Trophoblast cell (in vitro differentiated cells and primary cell): ENCODE measurements at regions not wholly inside any gene's neighbourhood (a gene's known extent, or its start where the extent isn't known, plus 50 kb on each side); places are given as distances from the start of the nearest gene placed in this dataset.
"Not testable (repeated sequence)": the region's sequence is repeated elsewhere in the genome, so short reads cannot be mapped to it uniquely, and the experiment has no call there.

Experiments used
- DNase-seq, 2 donors: peaks; one replicate each; pipeline ENCODE4 v3.0.0-alpha.2; 2016
- H2AFZ ChIP-seq: 2 replicates; pipeline ENCODE4 v1.6.1; 2013; ENCODE audit warnings: low read length, moderate library complexity, mild to moderate bottlenecking; ENCODE audit not compliant: insufficient read depth, poor library complexity
- H2AK5ac ChIP-seq: 2 replicates; pipeline ENCODE4 v1.6.1; 2013; ENCODE audit warnings: mild to moderate bottlenecking, low read length
- H2BK120ac ChIP-seq: 2 replicates; pipeline ENCODE4 v1.6.1; 2013; ENCODE audit warnings: low read length, mild to moderate bottlenecking, moderate library complexity; ENCODE audit not compliant: insufficient read depth, poor library complexity
- H2BK12ac ChIP-seq: 2 replicates; pipeline ENCODE4 v1.6.1; 2013; ENCODE audit warnings: mild to moderate bottlenecking, low read length, moderate library complexity
- H2BK5ac ChIP-seq: 2 replicates; pipeline ENCODE4 v1.6.1; 2013; ENCODE audit warnings: low read length, low read depth, moderate library complexity, mild to moderate bottlenecking; ENCODE audit not compliant: poor library complexity
- H3K14ac ChIP-seq: 2 replicates; pipeline ENCODE4 v1.6.1; 2013; ENCODE audit warnings: mild to moderate bottlenecking, low read length
- H3K18ac ChIP-seq: 2 replicates; pipeline ENCODE4 v1.6.1; 2013; ENCODE audit warnings: mild to moderate bottlenecking, low read length
- H3K23ac ChIP-seq: 2 replicates; pipeline ENCODE4 v1.6.1; 2013; ENCODE audit warnings: low read length
- H3K27ac ChIP-seq: 2 replicates; pipeline ENCODE4 v1.5.1; 2013; ENCODE audit warnings: low read depth, mild to moderate bottlenecking, inconsistent platforms, low read length, moderate library complexity
- H3K27me3 ChIP-seq: 2 replicates; pipeline ENCODE4 v1.6.1; 2013; ENCODE audit warnings: inconsistent platforms, mild to moderate bottlenecking, low read length, moderate library complexity; ENCODE audit not compliant: insufficient read depth
- H3K36me3 ChIP-seq, 2 experiments: 1 replicate in 1 of 2; 2 replicates in 1 of 2; pipeline ENCODE4 v1.6.1; 2013; ENCODE audit warnings: low read length in 2 of 2, mild to moderate bottlenecking in 2 of 2, moderate library complexity in 1 of 2; ENCODE audit not compliant: insufficient read depth in 2 of 2, control insufficient read depth in 1 of 2
- H3K4ac ChIP-seq: 2 replicates; pipeline ENCODE4 v1.6.1; 2013; ENCODE audit warnings: low read depth, mild to moderate bottlenecking, low read length, moderate library complexity
- H3K4me1 ChIP-seq, 2 experiments: 1 replicate in 1 of 2; 2 replicates in 1 of 2; pipeline ENCODE4 v1.6.1; 2013; ENCODE audit warnings: low read length in 2 of 2, mild to moderate bottlenecking in 2 of 2, moderate library complexity in 1 of 2; ENCODE audit not compliant: insufficient read depth in 2 of 2, control insufficient read depth in 1 of 2
- H3K4me2 ChIP-seq: 2 replicates; pipeline ENCODE4 v1.6.1; 2013; ENCODE audit warnings: inconsistent platforms, mild to moderate bottlenecking, low read length, moderate library complexity
- H3K4me3 ChIP-seq: 2 replicates; pipeline ENCODE4 v1.5.1; 2013; ENCODE audit warnings: mild to moderate bottlenecking, low read depth, low read length, inconsistent platforms
- H3K79me1 ChIP-seq: one replicate; pipeline ENCODE4 v1.6.1; 2013; ENCODE audit warnings: low read length
- H3K79me2 ChIP-seq: 2 replicates; pipeline ENCODE4 v1.6.1; 2013; ENCODE audit warnings: low read length, mild to moderate bottlenecking; ENCODE audit not compliant: control insufficient read depth, insufficient read depth, poor library complexity
- H3K9ac ChIP-seq: 2 replicates; pipeline ENCODE4 v1.6.1; 2013; ENCODE audit warnings: mild to moderate bottlenecking, low read length
- H3K9me3 ChIP-seq: 2 replicates; pipeline ENCODE4 v1.6.1; 2013; ENCODE audit warnings: low read depth, mild to moderate bottlenecking, control low read depth, inconsistent platforms, low read length; ENCODE audit not compliant: insufficient read depth
- H4K12ac ChIP-seq: 2 replicates; pipeline ENCODE4 v1.6.1; 2013; ENCODE audit warnings: low read depth, mild to moderate bottlenecking, low read length, moderate library complexity
- H4K8ac ChIP-seq: 2 replicates; pipeline ENCODE4 v1.6.1; 2013; ENCODE audit warnings: low read depth, mild to moderate bottlenecking, low read length, moderate library complexity
- H4K91ac ChIP-seq: one replicate; pipeline ENCODE4 v1.6.1; 2013; ENCODE audit warnings: low read depth, mild to moderate bottlenecking, low read length, moderate library complexity
- WGBS: extraction: QIAGEN DNeasy Blood & Tissue Kit; methylation state at CpG from one replicate; pipeline ENCODE4 v1.1.7; 2013; ENCODE audit warnings: missing lambda C conversion rate; ENCODE audit not compliant: insufficient read length, insufficient coverage; ENCODE audit errors: extremely low coverage; 5-methylcytosine and 5-hydroxymethylcytosine counted together

GRCh38 chr1:118280656-118281055, 95.6 kb upstream of the SPAG17 start:
- no CpG with 5 or more reads among the region's 10 CpGs for WGBS

DNA sequence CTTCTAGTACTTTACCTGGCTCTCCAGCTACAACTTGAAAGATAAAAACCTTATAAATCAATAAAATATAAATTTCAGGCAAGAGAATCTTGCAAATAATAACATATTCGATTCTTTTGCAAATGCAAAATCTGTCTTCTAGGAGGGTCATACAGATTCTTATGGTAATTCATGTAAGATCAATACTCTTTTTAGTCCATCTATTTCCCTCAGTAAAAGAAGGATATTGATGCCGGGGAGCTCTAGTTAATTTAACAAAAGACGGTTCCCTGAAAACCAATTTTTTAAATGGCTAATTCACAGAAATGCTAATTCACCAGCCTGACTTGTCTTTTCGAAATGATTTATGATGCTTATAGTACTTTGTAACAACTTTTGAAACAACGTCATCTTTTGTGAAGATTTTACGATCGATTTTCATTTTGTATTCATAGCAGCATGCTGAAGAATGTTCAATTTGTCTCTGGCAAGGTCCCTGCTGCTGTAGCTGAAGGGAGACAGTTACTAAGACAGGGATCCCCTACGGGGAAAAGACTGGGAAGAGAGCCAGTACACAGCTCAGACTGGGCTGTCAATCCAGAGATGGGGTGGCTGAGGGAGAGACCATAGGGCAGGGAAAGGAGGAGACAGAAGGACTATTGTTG, 90.6 kb upstream of the SPAG17 start:
- Histone ChIP-seq H3K27ac (no peak overlapping the region), H2BK5ac (no peak overlapping the region), H3K79me2 (no peaks in the 10 kb centered on the region), H3K14ac (no peak overlapping the region), H4K8ac (no peak overlapping the region), H3K9ac (no peak overlapping the region), H2BK12ac (no peak overlapping the region), H3K4me3 (no peak overlapping the region), H3K9me3 (no peaks in the 10 kb centered on the region), H3K4ac (no peak overlapping the region), H3K23ac (no peak overlapping the region), H2AFZ (no peak overlapping the region), H3K18ac (no peak overlapping the region), H4K91ac (no peak overlapping the region), H3K4me2 (no peak overlapping the region), H3K27me3 (no peaks in the 10 kb centered on the region), H2BK120ac (no peak overlapping the region), H3K79me1 (no peaks in the 10 kb centered on the region), H3K4me1 (no peaks in the 10 kb centered on the region), H4K12ac (no peak overlapping the region), H2AK5ac (no peak overlapping the region), H3K36me3 (no peaks in the 10 kb centered on the region)
- no CpG with 5 or more reads among the region's 8 CpGs for WGBS
- no peak for DNase-seq

More at GRCh38 chr1:118280656-118281055, 95.6 kb upstream of the SPAG17 start:
- H4K12ac ChIP-seq, H3K27me3 ChIP-seq, H3K9ac ChIP-seq, H2AFZ ChIP-seq, H3K4me3 ChIP-seq, H3K4me2 ChIP-seq, H3K79me2 ChIP-seq, DNase-seq, H4K91ac ChIP-seq, H3K79me1 ChIP-seq, H3K14ac ChIP-seq, H4K8ac ChIP-seq, H2BK120ac ChIP-seq, H3K9me3 ChIP-seq, H3K18ac ChIP-seq, H3K23ac ChIP-seq, H2AK5ac ChIP-seq, H3K4ac ChIP-seq, H3K27ac ChIP-seq, H3K4me1 ChIP-seq, H3K36me3 ChIP-seq, H2BK5ac ChIP-seq, H2BK12ac ChIP-seq: not testable (repeated sequence)

GRCh38 chr1:118272884-118273283, 87.9 kb upstream of the SPAG17 start:
- no peak overlapping the region for H3K4ac ChIP-seq
- no peak overlapping the region for H3K27ac ChIP-seq
- H3K79me2 ChIP-seq = no peaks in the 10 kb centered on the region
- H2AFZ ChIP-seq = no peak overlapping the region
- no peak overlapping the region for H2BK120ac ChIP-seq
- H3K4me3 ChIP-seq = no peak overlapping the region
- H3K23ac ChIP-seq = no peak overlapping the region
- WGBS = no CpG with 5 or more reads among the region's 5 CpGs
- H3K36me3 ChIP-seq = no peaks in the 10 kb centered on the region
- H3K27me3 ChIP-seq = no peaks in the 10 kb centered on the region
- H3K9me3 ChIP-seq = no peaks in the 10 kb centered on the region
- H3K79me1 ChIP-seq = no peaks in the 10 kb centered on the region
- H2BK5ac ChIP-seq = no peak overlapping the region
- no peak overlapping the region for H4K12ac ChIP-seq
- no peak overlapping the region for H4K91ac ChIP-seq
- no peak overlapping the region for H4K8ac ChIP-seq
- H3K4me2 ChIP-seq = no peak overlapping the region
- H3K9ac ChIP-seq = no peak overlapping the region
- no peak overlapping the region for H3K18ac ChIP-seq
- H2BK12ac ChIP-seq = no peak overlapping the region
- H3K14ac ChIP-seq = no peak overlapping the region
- H3K4me1 ChIP-seq = no peaks in the 10 kb centered on the region
- DNase-seq = no peak
- no peak overlapping the region for H2AK5ac ChIP-seq

DNA sequence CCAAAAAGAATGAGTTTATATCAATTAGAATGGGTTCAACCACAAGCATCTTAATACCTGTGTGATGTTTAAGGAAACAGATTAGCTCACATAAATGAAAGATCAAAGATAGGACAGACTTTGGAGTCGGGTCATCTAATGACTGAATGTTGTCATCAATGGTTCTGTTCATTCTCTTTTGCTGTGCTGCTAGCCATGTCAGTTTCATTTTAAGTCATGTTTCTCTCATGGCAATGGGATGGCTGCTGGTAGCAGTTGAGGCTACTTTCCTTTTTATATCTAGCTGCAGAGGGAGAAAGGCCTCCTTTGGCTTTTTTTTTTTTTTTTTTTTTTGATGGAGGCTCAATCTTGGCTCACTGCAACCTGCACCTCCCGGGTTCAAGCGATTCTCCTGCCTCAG, 86.9 kb upstream of the SPAG17 start:
- Histone ChIP-seq H2AK5ac (no peak overlapping the region), H3K14ac (no peak overlapping the region), H2AFZ (no peak overlapping the region), H3K36me3 (no peaks in the 10 kb centered on the region), H2BK12ac (no peak overlapping the region), H3K27me3 (no peaks in the 10 kb centered on the region), H3K27ac (no peak overlapping the region), H3K79me2 (no peaks in the 10 kb centered on the region), H3K4me2 (no peak overlapping the region), H3K4me1 (no peaks in the 10 kb centered on the region), H3K9ac (no peak overlapping the region), H4K91ac (no peak overlapping the region), H3K4ac (no peak overlapping the region), H4K8ac (no peak overlapping the region), H4K12ac (no peak overlapping the region), H3K79me1 (no peaks in the 10 kb centered on the region), H3K18ac (no peak overlapping the region), H3K23ac (no peak overlapping the region), H3K9me3 (no peaks in the 10 kb centered on the region), H2BK120ac (no peak overlapping the region), H2BK5ac (no peak overlapping the region), H3K4me3 (no peak overlapping the region)
- DNase-seq = no peak
- WGBS = no CpG with 5 or more reads among the region's 3 CpGs
